ENCODE measurements at regions not wholly inside any gene's neighbourhood (a gene's known extent, or its start where the extent isn't known, plus 50 kb on each side); places are given as distances from the start of the nearest gene placed in this dataset.
"Not testable (repeated sequence)": the region's sequence is repeated elsewhere in the genome, so short reads cannot be mapped to it uniquely, and the experiment has no call there.

GRCh38 chr21:21860888-21861287 is 862.7 kb downstream of the NCAM2 start:
- DNase-seq, result no peak

DNA sequence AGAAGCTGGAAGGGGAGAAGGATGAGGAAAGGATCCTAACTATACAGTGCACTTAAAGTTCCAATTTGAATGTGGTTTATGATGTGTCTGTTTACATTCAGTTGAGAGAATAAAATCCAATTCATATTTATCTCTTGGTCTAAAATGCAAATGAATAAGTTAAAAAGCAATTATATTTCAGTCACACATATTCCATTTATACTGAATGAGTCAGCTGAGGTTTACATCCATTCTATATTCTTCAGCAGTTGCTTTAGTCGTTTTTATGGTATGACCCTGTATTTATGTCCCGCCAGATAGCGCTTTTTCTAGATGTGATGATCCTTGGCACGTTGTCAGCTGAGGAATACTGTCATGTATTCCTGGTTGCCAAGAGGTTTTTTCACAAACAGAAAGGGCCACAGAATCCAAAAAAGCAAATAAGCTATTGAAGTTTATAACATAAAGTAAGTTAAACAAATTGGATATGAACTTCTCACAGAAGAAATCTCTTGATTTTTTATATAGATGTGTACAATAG is 866.2 kb downstream of the NCAM2 start:
- DNase-seq, result no peak

- DNase-seq, result no peak
These were observed 899.2 kb downstream of the NCAM2 start for GRCh38 chr21:21897275-21897883.

- no peak for DNase-seq
These were observed 900.6 kb downstream of the NCAM2 start for GRCh38 chr21:21898801-21899200.

GRCh38 chr21:21902416-21902815 is 904.2 kb downstream of the NCAM2 start:
- not testable (repeated sequence) for DNase-seq

DNA sequence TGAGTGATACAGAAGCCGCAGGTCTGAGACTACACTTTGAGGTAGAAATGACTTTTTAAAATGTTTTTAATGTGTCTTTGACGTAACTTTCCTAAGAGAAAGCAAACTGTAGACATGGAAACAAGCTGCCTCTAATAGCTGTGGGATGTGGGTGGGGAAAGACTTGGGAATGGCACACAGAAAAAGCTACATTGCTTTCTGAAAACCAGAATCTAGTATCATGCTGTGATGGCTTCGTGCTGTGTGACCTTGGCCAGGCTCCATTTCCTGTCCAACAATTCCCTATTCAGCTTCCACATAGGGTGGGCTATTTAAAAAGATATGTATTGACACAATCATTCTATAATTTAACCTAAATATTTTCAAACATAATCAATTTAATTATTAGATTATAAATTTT is 909.1 kb downstream of the NCAM2 start:
- no peak for DNase-seq

DNA sequence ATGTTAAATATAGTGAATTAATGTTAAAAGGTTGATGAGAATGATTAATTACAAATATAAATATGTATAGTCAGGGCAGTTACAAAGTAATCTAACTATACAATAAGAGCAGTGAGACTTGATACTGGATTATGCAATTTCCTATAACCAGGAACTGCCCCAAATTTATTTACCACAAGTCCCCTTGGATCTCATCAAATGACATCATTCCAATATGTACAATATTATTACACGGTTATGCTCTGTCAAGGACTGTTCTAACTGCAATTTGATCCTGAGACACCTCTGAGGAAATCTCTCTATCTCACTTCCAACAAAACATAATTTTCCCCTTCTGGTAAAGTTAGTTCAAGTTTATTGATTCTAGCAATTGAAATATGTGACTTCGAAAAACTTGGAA is 917.6 kb downstream of the NCAM2 start:
- DNase-seq, result no peak

- no peak for DNase-seq
These were observed 923.4 kb downstream of the NCAM2 start for GRCh38 chr21:21921410-21922232.

DNA sequence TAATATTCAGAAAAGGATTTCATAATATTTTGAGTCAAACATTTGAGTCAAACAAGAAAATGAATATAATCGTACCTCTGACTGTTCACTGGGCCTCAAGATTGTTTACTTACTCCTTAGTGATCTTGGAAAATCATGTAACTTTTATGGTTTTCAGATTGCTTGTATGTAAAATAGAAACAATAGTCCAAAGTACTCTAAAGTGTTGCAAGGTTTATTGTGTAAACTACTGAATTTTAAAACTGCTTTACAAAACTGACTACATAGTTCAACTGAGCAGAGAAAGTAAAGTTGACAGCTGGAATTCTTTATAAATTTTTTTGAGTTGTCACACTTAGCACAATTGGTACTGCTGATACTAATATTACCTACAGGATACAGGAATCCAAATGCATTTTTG is 931.0 kb downstream of the NCAM2 start:
- DNase-seq, result no peak

- no peak for DNase-seq
These were observed 931.6 kb downstream of the NCAM2 start for GRCh38 chr21:21929789-21930188.

DNA sequence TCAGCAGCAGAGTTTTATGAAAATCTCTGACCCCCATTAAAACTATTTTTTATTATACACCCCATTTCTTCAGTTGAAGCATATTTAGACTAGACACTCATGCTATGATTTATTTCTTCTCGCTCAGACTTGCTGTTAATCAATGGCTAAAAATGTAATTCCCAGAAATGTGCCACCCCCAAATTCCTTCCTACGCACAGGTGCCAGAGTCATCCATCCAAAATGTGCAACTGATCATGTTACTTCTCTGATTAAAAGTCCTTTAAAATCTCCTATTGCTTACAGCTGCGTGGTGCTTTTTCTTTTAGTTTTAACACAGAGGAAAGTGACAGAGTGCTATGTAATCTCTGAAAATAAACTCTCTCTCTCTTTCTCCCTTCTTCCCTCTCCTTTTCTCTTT is 954.4 kb downstream of the NCAM2 start:
- DNase-seq, result no peak

DNA sequence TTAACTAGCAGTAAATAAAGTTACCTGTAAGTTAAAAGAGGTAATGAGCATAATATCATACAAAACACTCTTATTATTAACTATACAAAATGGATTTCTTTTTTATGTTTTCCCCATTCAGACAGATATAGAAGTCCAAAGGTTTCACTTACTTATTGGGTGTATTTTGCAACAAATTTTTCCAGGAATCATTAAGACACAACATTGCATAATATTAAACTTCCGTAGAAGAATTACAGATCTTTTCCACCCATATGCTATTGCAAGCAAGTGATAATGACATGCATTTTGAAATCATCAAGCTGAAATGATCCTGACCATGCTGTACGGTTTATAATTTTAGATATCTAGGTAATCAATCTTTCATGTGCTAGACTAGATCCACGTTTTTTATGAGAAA is 957.0 kb downstream of the NCAM2 start:
- DNase-seq, result no peak

- no peak for DNase-seq
These were observed 959.3 kb downstream of the NCAM2 start for GRCh38 chr21:21957490-21957889.

- DNase-seq, result no peak
These were observed 965.7 kb downstream of the NCAM2 start for GRCh38 chr21:21963911-21964310.

- DNase-seq, result no peak
These were observed 970.6 kb downstream of the NCAM2 start for GRCh38 chr21:21968810-21969209.

DNA sequence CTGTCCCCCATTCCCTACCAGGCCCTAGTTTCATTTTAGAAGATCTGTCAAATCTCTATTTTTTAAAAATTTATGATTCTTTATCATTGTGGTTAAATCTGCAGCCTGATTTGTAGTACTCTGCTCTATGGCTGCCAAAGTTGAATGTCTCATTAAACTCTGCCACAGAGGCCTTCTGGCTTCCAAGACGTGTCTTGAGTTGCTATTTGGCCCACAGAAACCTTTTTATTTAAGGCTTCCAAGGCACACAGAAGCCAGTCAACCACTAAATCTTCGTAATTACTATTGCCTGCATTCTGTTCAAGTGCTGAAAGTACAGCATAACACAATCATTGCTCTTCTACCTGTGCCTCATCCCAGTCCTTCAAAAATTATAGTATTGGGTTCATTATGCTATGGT is 971.0 kb downstream of the NCAM2 start:
- DNase-seq, result no peak

GRCh38 chr21:21971384-21971783 is 973.2 kb downstream of the NCAM2 start:
- DNase-seq, result no peak

DNA sequence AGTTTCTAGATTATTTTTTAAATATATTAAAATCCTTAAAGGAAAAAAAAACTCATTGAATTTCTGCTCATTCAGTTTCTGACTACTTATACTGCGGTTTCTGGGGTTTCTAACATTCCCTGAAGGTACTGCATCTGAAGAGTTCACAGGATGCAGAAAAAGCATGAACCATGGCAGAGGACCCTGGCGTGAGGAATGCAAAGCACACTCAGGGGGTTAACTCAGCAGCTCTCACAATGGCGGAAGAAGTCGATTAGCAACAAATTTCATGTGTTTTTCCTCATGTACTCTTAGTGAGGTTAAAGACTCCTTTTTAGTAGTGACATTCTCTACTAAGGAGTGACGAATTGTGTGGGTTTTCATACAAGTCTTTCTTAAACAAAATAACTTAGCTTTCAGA is 975.6 kb downstream of the NCAM2 start:
- DNase-seq, result no peak

GRCh38 chr21:21996891-21997290 is 998.7 kb downstream of the NCAM2 start:
- no peak for DNase-seq

DNA sequence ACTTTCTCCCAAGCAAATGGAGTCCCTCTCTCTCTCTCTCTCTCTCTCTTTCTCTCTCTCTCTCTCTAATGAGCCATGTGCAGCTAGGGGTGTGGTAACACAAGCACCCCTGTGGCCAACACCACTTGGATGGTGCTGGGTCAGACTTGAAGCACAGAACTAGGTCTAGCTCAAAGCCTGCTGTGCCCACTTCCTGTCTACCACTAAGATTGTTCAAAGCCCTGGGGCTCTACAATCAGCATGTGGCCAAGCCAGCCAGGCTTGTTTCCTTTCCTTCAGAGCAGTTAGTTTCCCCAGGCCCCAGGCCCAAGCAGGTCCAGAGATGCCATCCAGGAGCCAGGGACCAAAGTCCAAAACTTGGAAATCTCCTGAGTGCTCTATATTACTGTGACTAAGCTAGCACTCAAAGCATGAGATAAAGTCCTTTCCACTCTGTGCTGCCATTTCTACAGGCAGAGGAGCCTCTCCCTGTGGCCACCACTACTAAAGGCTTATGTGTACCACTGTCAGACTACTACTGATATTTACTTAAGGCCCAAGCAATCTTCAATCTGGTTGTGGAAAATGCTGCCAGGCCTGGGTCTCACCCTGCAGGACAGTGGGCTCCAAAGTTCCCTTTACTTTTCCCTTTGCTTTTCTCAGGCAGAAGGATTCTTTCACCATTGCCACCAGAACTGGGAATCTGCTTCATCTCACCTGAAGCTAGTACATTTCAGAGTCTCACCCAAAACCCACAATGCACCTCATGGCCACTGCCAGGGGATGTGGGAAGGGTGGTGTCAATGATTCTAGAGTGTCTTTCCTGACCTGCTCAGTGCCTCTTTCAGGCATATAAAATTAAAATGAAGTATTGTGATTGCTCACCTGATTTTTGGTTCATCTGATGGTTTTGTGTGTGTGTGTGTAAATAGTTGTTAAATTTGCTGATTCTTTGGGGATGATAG is 999.5 kb downstream of the NCAM2 start:
- DNase-seq, result no peak

DNA sequence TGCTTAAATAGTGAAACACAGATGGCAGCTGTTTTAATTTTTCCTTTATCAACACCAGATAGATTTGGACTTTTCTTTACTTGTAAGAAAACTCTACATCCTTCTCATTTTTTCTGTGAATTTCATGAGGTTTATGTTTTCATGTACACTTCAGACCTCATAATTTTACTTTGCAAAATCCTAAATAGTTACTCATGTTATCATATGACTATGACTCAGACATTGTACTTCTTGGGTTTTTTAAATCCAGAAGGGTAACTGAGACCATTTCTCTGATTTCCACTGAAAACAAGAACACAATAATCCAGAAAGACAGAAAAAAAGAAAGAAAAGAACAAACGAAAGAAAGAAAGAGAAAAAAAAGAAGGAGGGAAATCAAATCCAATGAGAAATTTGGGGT is 1021.6 kb downstream of the NCAM2 start:
- DNase-seq, result no peak

GRCh38 chr21:22020221-22020620 is 1022.0 kb downstream of the NCAM2 start:
- DNase-seq, result no peak

DNA sequence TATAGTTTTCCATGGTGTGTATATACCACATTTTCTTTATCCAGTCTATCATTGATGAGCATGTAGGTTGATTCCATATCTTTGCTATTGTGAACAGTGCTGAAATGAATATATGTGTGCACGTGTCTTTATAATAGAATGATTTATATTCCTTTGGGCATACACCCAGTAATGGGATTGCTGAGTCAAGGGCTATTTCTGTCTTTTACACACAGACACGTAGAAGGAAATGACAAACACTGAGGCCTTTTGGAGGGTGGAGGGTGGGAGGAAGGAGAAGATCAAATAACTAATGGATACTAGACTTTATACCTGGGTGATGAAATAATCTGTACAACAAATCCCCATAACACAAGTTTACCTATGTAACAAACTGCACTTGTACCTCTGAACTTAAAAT is 1025.7 kb downstream of the NCAM2 start:
- not testable (repeated sequence) for DNase-seq
